HEK293T (cell line): ENCODE measurements at regions not wholly inside any gene's neighbourhood (a gene's known extent, or its start where the extent isn't known, plus 50 kb on each side); places are given as distances from the start of the nearest gene placed in this dataset.

Experiments used
- ARNT ChIP-seq: fragments of 450-650 bp; IDR thresholded peaks from 2 replicates; pipeline ENCODE4 v1.6.1; 2017; ENCODE audit warnings: mild to moderate bottlenecking
- BHLHE40 ChIP-seq: fragments of 450-650 bp; IDR thresholded peaks from 2 replicates; pipeline ENCODE4 v1.6.1; 2016; ENCODE audit warnings: mild to moderate bottlenecking, moderate library complexity, borderline replicate concordance
- ELF4 ChIP-seq: fragments of 450-650 bp; IDR thresholded peaks from 2 replicates; pipeline ENCODE4 v1.6.1; 2017; ENCODE audit warnings: antibody characterized with exemption
- FOXK2 ChIP-seq: fragments of 450-650 bp; IDR thresholded peaks from 2 replicates; pipeline ENCODE4 v1.6.1; 2016; ENCODE audit warnings: mild to moderate bottlenecking
- FOXM1 ChIP-seq: fragments of 450-650 bp; IDR thresholded peaks from 2 replicates; pipeline ENCODE4 v1.6.1; 2017; ENCODE audit warnings: mild to moderate bottlenecking, borderline replicate concordance
- NFRKB ChIP-seq: fragments of 450-650 bp; IDR thresholded peaks from 2 replicates; pipeline ENCODE4 v1.6.1; 2016; ENCODE audit warnings: mild to moderate bottlenecking, moderate library complexity
- SP1 ChIP-seq: fragments of 450-650 bp; IDR thresholded peaks from 2 replicates; pipeline ENCODE4 v1.6.1; 2017
- SUZ12 ChIP-seq: fragments of 450-650 bp; IDR thresholded peaks from 2 replicates; pipeline ENCODE4 v1.6.1; 2016; ENCODE audit warnings: mild to moderate bottlenecking
- TARDBP ChIP-seq: fragments of 450-650 bp; IDR thresholded peaks from 2 replicates; pipeline ENCODE4 v1.6.1; 2016
- ZNF384 ChIP-seq: fragments of 450-650 bp; IDR thresholded peaks from 2 replicates; pipeline ENCODE4 v1.6.1; 2016
- TF ChIP-seq, protein P1 (sequence below): fragments of 450-650 bp; IDR thresholded peaks from 2 replicates; pipeline ENCODE4 v1.6.1; 2016

DNA sequence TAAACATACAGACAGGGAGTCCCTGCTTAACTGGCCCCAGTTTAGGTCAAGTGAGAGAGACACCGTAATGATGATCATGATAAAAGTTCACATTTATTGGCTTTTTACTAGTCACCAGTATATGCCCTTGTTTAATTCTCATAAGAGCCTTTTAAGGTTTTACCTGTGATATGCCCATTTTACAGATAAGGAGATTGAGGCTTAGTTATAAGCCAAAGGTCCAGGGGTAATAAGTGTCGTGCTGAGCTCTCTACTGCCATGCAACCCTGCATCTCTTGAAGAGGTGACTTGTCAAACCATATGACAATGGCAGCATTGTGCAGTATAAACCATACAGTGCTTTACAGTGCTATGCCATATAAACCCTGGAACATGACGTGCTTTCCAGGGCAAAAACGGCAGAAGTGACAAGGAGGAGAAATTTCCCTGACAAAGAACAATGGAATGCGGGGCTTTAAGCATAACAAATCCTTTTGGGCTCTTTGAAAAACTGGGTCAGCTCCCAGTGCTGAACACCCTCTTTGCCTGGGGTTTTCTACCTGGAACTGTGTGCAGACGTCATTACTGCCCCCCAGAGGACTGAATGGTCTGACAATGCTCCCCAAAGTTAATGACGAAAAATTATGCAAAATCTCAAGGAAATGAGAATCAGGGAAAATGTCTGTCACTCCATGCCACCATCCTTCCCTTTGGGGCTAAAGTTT is 59.7 kb upstream of the C14orf132 start:
- TF ChIP-seq ZNF384 (no peak), FOXM1 (no peak), SP1 (no peak), NFRKB (no peak), SUZ12 (no peak), FOXK2 (no peak), ELF4 (no peak), TARDBP (no peak), ARNT (no peak), BHLHE40 (no peak)
- TF ChIP-seq, protein P1, sequence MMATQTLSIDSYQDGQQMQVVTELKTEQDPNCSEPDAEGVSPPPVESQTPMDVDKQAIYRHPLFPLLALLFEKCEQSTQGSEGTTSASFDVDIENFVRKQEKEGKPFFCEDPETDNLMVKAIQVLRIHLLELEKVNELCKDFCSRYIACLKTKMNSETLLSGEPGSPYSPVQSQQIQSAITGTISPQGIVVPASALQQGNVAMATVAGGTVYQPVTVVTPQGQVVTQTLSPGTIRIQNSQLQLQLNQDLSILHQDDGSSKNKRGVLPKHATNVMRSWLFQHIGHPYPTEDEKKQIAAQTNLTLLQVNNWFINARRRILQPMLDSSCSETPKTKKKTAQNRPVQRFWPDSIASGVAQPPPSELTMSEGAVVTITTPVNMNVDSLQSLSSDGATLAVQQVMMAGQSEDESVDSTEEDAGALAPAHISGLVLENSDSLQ = no peak
